ENCODE measurements at regions not wholly inside any gene's neighbourhood (a gene's known extent, or its start where the extent isn't known, plus 50 kb on each side); places are given as distances from the start of the nearest gene placed in this dataset.
A peak's percentile ranks its signal among the peaks of the same experiment; 100 is the strongest.

- no peak overlapping the region for H3K4me3 ChIP-seq (ENCODE audit: low read depth, low read length)
- H3K27ac ChIP-seq = no peak overlapping the region
- H3K9me3 ChIP-seq (ENCODE audit: severe bottlenecking) = no peaks in the 10 kb centered on the region
- no peaks in the 10 kb centered on the region for H3K27me3 ChIP-seq (ENCODE audit: insufficient read depth, low read depth, severe bottlenecking)
- TF ChIP-seq CTCF (IDR thresholded peaks at IDR 0.05; ENCODE audit: low read depth, low read length) = no peak
- no peaks in the 10 kb centered on the region for H3K36me3 ChIP-seq
- DNase-seq = no peak
Observed at GRCh38 chr15:70213794-70214193, 116.1 kb upstream of the TLE3 start.

GRCh38 chr15:70212963-70213315 lies 115.2 kb upstream of the TLE3 start:
- no peaks in the 10 kb centered on the region for H3K9me3 ChIP-seq (ENCODE audit: severe bottlenecking)
- no peak for DNase-seq
- TF ChIP-seq CTCF (IDR thresholded peaks at IDR 0.05; ENCODE audit: low read depth, low read length) = no peak
- no peak overlapping the region for H3K27ac ChIP-seq
- H3K27me3 ChIP-seq (ENCODE audit: insufficient read depth, low read depth, severe bottlenecking) = no peaks in the 10 kb centered on the region
- no peak overlapping the region for H3K4me3 ChIP-seq (ENCODE audit: low read depth, low read length)
- H3K36me3 ChIP-seq = no peaks in the 10 kb centered on the region

GRCh38 chr15:70212286-70212962 lies 114.7 kb upstream of the TLE3 start:
- Histone ChIP-seq H3K9me3 (ENCODE audit: severe bottlenecking) (no peaks in the 10 kb centered on the region), H3K4me3 (ENCODE audit: low read depth, low read length) (no peak overlapping the region), H3K27ac (no peak overlapping the region), H3K36me3 (no peaks in the 10 kb centered on the region), H3K27me3 (ENCODE audit: insufficient read depth, low read depth, severe bottlenecking) (no peaks in the 10 kb centered on the region)
- DNase-seq = no peak
- TF ChIP-seq CTCF (IDR thresholded peaks at IDR 0.05; ENCODE audit: low read depth, low read length) = no peak

GRCh38 chr15:70210528-70210927 lies 112.8 kb upstream of the TLE3 start:
- no peak overlapping the region for H3K4me3 ChIP-seq (ENCODE audit: low read depth, low read length)
- H3K36me3 ChIP-seq = no peaks in the 10 kb centered on the region
- H3K27me3 ChIP-seq (ENCODE audit: insufficient read depth, low read depth, severe bottlenecking) = no peaks in the 10 kb centered on the region
- no peak overlapping the region for H3K27ac ChIP-seq
- no peaks in the 10 kb centered on the region for H3K9me3 ChIP-seq (ENCODE audit: severe bottlenecking)
- TF ChIP-seq CTCF (IDR thresholded peaks at IDR 0.05; ENCODE audit: low read depth, low read length) = peak; percentile 37; the same call in 1 of the 2 replicates
- DNase-seq = peak; percentile 23

GRCh38 chr15:70210076-70210475 lies 112.4 kb upstream of the TLE3 start:
- DNase-seq = no peak

More at GRCh38 chr15:70210076-70210475, 112.4 kb upstream of the TLE3 start:
- Histone ChIP-seq H3K36me3 (no peaks in the 10 kb centered on the region), H3K27me3 (ENCODE audit: insufficient read depth, low read depth, severe bottlenecking) (no peaks in the 10 kb centered on the region), H3K4me3 (ENCODE audit: low read depth, low read length) (no peak overlapping the region), H3K9me3 (ENCODE audit: severe bottlenecking) (no peaks in the 10 kb centered on the region), H3K27ac (no peak overlapping the region)
- TF ChIP-seq CTCF (IDR thresholded peaks at IDR 0.05; ENCODE audit: low read depth, low read length) = no peak

Data from WERI-Rb-1 (cell line).